A549 (cell line): ENCODE measurements at regions not wholly inside any gene's neighbourhood (a gene's known extent, or its start where the extent isn't known, plus 50 kb on each side); places are given as distances from the start of the nearest gene placed in this dataset.

Experiments used
- ATAC-seq, 2 experiments: fragments of 200-7000 bp in 1 of 2; fragments of >200 bp in 1 of 2; cut with Nextera tagmentation in 1 of 2; cut with Tn5 transposase in 1 of 2; 3 replicates each; pipeline versions ENCODE4 v1.8.0 to v1.9.1; 2018 to 2020; ENCODE audit warnings: mild to moderate bottlenecking in 1 of 2, moderate library complexity in 1 of 2
- CTCF ChIA-PET: fragments of 300-600 bp; sonication (Branson Sonifier 250); formaldehyde crosslinking; extraction: SDS; loops from one replicate; lab custom pipeline; 2021; ENCODE audit warnings: antibody characterized with exemption, inconsistent platforms; lab: Yijun Ruan, JAX
- POLR2A ChIA-PET: fragments of 350-600 bp; formaldehyde crosslinking; extraction: SDS; loops from one replicate; lab custom pipeline; 2021; ENCODE audit warnings: antibody characterized with exemption, inconsistent platforms; lab: Yijun Ruan, JAX
- DNase-seq, 2 experiments: peaks; one replicate each; pipeline versions ENCODE4 v3.0.0 to v3.0.0-alpha.2; 2011 to 2016; ENCODE audit warnings: low read depth in 1 of 2, low spot score in 1 of 2
- FAIRE-seq: peaks from 2 replicates; lab custom pipeline; 2011; peaks lifted over from hg19 to GRCh38; lab: Jason Lieb, UNC
- H3K27ac ChIP-seq, 2 experiments: fragments of >200 bp; sonication (Bioruptor Twin); formaldehyde crosslinking; 3 replicates each; pipeline ENCODE4 v1.5.1; 2016 to 2017
- H3K4me1 ChIP-seq: fragments of >200 bp; sonication (Bioruptor Twin); formaldehyde crosslinking; 3 replicates; pipeline ENCODE4 v1.6.1; 2016
- H3K4me2 ChIP-seq: fragments of >200 bp; sonication (Bioruptor Twin); formaldehyde crosslinking; 3 replicates; pipeline ENCODE4 v1.6.1; 2016
- H3K4me3 ChIP-seq: fragments of >200 bp; sonication (Bioruptor Twin); formaldehyde crosslinking; 3 replicates; pipeline ENCODE4 v1.5.1; 2016
- H3K9me3 ChIP-seq: fragments of >200 bp; sonication (Bioruptor Twin); formaldehyde crosslinking; 3 replicates; pipeline ENCODE4 v1.6.1; 2016
- BHLHE40 ChIP-seq: IDR thresholded peaks from 2 replicates; pipeline ENCODE4 v1.6.1; 2012; ENCODE audit warnings: low read depth, low read length, inconsistent platforms
- CBX2 ChIP-seq: fragments of 200-600 bp; sonication (generic); IDR thresholded peaks from 2 replicates; pipeline ENCODE4 v1.6.1; 2016; ENCODE audit warnings: low read depth, mild to moderate bottlenecking, borderline replicate concordance
- CBX8 ChIP-seq: fragments of 200-600 bp; sonication (generic); IDR thresholded peaks from 2 replicates; pipeline ENCODE4 v1.6.1; 2016
- CEBPB ChIP-seq, 2 experiments: fragments of >200 bp in 1 of 2; sonication (Bioruptor Twin) in 1 of 2; formaldehyde crosslinking in 1 of 2; IDR thresholded peaks; 2 replicates each; pipeline ENCODE4 v1.6.1; 2012 to 2016
- CHD4 ChIP-seq: fragments of 200-600 bp; sonication (generic); IDR thresholded peaks from 2 replicates; pipeline ENCODE4 v1.6.1; 2016; ENCODE audit warnings: antibody characterized with exemption, mild to moderate bottlenecking, borderline replicate concordance
- EHF ChIP-seq: fragments of 250-450 bp; sonication (Bioruptor Pico); IDR thresholded peaks from 2 replicates; pipeline ENCODE4 v1.5.0; 2020; ENCODE audit warnings: mild to moderate bottlenecking
- EP300 ChIP-seq, 2 experiments: fragments of >200 bp; sonication (Bioruptor Twin); formaldehyde crosslinking; IDR thresholded peaks; 2 replicates in 1 of 2; 3 replicates in 1 of 2; pipeline ENCODE4 v1.6.1; 2016 to 2017
- FOSB ChIP-seq: fragments of 250-450 bp; sonication (Bioruptor Pico); IDR thresholded peaks from 2 replicates; pipeline ENCODE4 v1.5.0; 2020; ENCODE audit warnings: mild to moderate bottlenecking, moderate library complexity
- FOSL2 ChIP-seq, 2 experiments: fragments of 450-650 bp in 1 of 2; fragments of >200 bp in 1 of 2; sonication (Bioruptor Twin) in 1 of 2; formaldehyde crosslinking; IDR thresholded peaks; 2 replicates each; pipeline versions ENCODE4 v1.5.0 to v1.6.1; 2016 to 2020; ENCODE audit warnings: mild to moderate bottlenecking in 1 of 2, moderate library complexity in 1 of 2
- FOXS1 ChIP-seq: fragments of 250-450 bp; sonication (Bioruptor Pico); IDR thresholded peaks from 2 replicates; pipeline ENCODE4 v1.5.0; 2020; ENCODE audit warnings: mild to moderate bottlenecking, moderate library complexity
- GATA3 ChIP-seq: IDR thresholded peaks from 2 replicates; pipeline ENCODE4 v1.6.1; 2012; ENCODE audit warnings: borderline replicate concordance
- HOXA7 ChIP-seq: fragments of 250-450 bp; sonication (Bioruptor Pico); IDR thresholded peaks from 2 replicates; pipeline ENCODE4 v1.5.0; 2020; ENCODE audit warnings: mild to moderate bottlenecking, moderate library complexity
- HOXB13 ChIP-seq: fragments of 250-450 bp; sonication (Bioruptor Pico); IDR thresholded peaks from 2 replicates; pipeline ENCODE4 v1.5.0; 2020; ENCODE audit warnings: low read depth, mild to moderate bottlenecking, moderate library complexity
- JUN ChIP-seq, 2 experiments: fragments of >200 bp; sonication (Bioruptor Twin); formaldehyde crosslinking; IDR thresholded peaks; 2 replicates in 1 of 2; 3 replicates in 1 of 2; pipeline ENCODE4 v1.6.1; 2016 to 2017
- MAZ ChIP-seq: fragments of 150-350 bp; IDR thresholded peaks from 2 replicates; pipeline ENCODE4 v1.6.1; 2014; ENCODE audit warnings: antibody characterized with exemption, low read depth, low read length, borderline replicate concordance
- NFE2L2 ChIP-seq: fragments of 150-350 bp; conservative IDR thresholded peaks from 2 replicates; pipeline ENCODE4 v1.6.1; 2014; ENCODE audit warnings: low read length
- NPAS2 ChIP-seq: fragments of 250-450 bp; sonication (Bioruptor Pico); IDR thresholded peaks from 2 replicates; pipeline ENCODE4 v1.8.0; 2022; ENCODE audit warnings: mild to moderate bottlenecking, moderate library complexity, borderline replicate concordance
- POLR2A ChIP-seq: IDR thresholded peaks from 2 replicates; pipeline ENCODE4 v1.6.1; 2012; ENCODE audit warnings: mild to moderate bottlenecking, low read length
- RAD21 ChIP-seq, 2 experiments: fragments of >200 bp in 1 of 2; sonication (Bioruptor Twin) in 1 of 2; formaldehyde crosslinking in 1 of 2; IDR thresholded peaks in 1 of 2; conservative IDR thresholded peaks in 1 of 2; 2 replicates in 1 of 2; 3 replicates in 1 of 2; pipeline ENCODE4 v1.6.1; 2012 to 2018; ENCODE audit warnings: inconsistent platforms in 1 of 2
- RARB ChIP-seq: fragments of 250-450 bp; sonication (Bioruptor Pico); IDR thresholded peaks from 2 replicates; pipeline ENCODE4 v1.8.0; 2021; ENCODE audit warnings: mild to moderate bottlenecking, moderate library complexity
- RFX5 ChIP-seq: fragments of 450-650 bp; IDR thresholded peaks from 2 replicates; pipeline ENCODE4 v1.7.1; 2014; ENCODE audit warnings: antibody characterized with exemption, mild to moderate bottlenecking, moderate library complexity
- RNF2 ChIP-seq: fragments of 200-600 bp; sonication (generic); IDR thresholded peaks from 2 replicates; pipeline ENCODE4 v1.6.1; 2016; ENCODE audit warnings: low read depth, mild to moderate bottlenecking, antibody characterized with exemption, moderate library complexity, borderline replicate concordance
- ZFP36 ChIP-seq: fragments of 450-650 bp; IDR thresholded peaks from 2 replicates; pipeline ENCODE4 v1.6.1; 2014; ENCODE audit warnings: borderline replicate concordance; ENCODE audit not compliant: partially characterized antibody
- ZNF302 ChIP-seq: fragments of 250-450 bp; sonication (Bioruptor Pico); IDR thresholded peaks from 2 replicates; pipeline ENCODE4 v1.9.0; 2021; ENCODE audit warnings: inconsistent platforms, mild to moderate bottlenecking, moderate library complexity
- WGBS: methylation state at CpG from one replicate; pipeline ENCODE4 v1.1.6; 2017; ENCODE audit errors: missing lambda C conversion rate; 5-methylcytosine and 5-hydroxymethylcytosine counted together
- TF ChIP-seq, protein P1 (sequence below): IDR thresholded peaks from 2 replicates; pipeline ENCODE4 v1.6.1; 2012
- TF ChIP-seq, protein P2 (sequence below): fragments of >200 bp; sonication (Bioruptor Twin); formaldehyde crosslinking; IDR thresholded peaks from 2 replicates; pipeline ENCODE4 v1.6.1; 2016
- TF ChIP-seq, protein P3 (sequence below): fragments of 150-350 bp; IDR thresholded peaks from 2 replicates; pipeline ENCODE4 v1.6.1; 2014; ENCODE audit warnings: low read depth, mild to moderate bottlenecking, low read length

DNA sequence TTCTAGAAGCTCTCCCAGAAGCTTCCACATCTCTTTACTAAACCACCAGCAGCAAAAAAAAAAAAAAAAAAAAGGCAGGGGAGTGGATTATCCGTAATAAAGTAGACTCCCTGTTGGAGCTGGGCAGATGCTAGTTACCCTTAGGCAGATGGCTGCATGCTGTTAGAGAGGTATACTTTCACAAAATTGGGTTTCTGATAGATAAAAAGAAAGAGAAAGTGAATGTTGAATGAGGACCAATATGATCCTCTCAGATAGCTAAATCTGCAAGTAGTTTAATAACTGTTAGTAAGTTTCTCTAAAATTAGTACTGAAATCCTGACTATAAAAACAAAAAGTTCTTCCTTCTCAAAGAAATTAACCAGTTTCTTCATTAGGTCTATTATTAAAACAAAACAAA lies 195.4 kb downstream of the ANAPC10 start:
- TF ChIP-seq, protein P1, sequence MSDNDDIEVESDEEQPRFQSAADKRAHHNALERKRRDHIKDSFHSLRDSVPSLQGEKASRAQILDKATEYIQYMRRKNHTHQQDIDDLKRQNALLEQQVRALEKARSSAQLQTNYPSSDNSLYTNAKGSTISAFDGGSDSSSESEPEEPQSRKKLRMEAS = no peak
- TF ChIP-seq EP300 (IDR thresholded peaks at IDR 0.05) (no peak), HOXA7 (CRISPR knock-in tag) (no peak), BHLHE40 (no peak), NFE2L2 (no peak), CEBPB (IDR thresholded peaks at IDR 0.05) (no peak), NPAS2 (CRISPR knock-in tag) (no peak), JUN (IDR thresholded peaks at IDR 0.05) (no peak), POLR2A (no peak), HOXB13 (CRISPR knock-in tag) (no peak), RAD21 (conservative IDR thresholded peaks at IDR 0.05 in 1 of 2, IDR thresholded peaks at IDR 0.05 in 1 of 2) (no peak), CHD4 (no peak), FOSL2 (IDR thresholded peaks at IDR 0.05) (no peak), FOSL2 (CRISPR knock-in tag; IDR thresholded peaks at IDR 0.05) (no peak)
- TF ChIP-seq, protein P2, sequence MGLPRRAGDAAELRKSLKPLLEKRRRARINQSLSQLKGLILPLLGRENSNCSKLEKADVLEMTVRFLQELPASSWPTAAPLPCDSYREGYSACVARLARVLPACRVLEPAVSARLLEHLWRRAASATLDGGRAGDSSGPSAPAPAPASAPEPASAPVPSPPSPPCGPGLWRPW = no peak
- DNase-seq (no peak), ATAC-seq (no peak), FAIRE-seq (no peak)
- Histone ChIP-seq H3K4me2 (no peak overlapping the region), H3K4me1 (no peaks in the 10 kb centered on the region), H3K9me3 (no peaks in the 10 kb centered on the region), H3K27ac (no peak overlapping the region), H3K4me3 (no peak overlapping the region)
- CTCF ChIA-PET = no interaction called here
- POLR2A ChIA-PET = no interaction called here
- 11% methylated on average over 1 of the region's 1 CpG for WGBS

DNA sequence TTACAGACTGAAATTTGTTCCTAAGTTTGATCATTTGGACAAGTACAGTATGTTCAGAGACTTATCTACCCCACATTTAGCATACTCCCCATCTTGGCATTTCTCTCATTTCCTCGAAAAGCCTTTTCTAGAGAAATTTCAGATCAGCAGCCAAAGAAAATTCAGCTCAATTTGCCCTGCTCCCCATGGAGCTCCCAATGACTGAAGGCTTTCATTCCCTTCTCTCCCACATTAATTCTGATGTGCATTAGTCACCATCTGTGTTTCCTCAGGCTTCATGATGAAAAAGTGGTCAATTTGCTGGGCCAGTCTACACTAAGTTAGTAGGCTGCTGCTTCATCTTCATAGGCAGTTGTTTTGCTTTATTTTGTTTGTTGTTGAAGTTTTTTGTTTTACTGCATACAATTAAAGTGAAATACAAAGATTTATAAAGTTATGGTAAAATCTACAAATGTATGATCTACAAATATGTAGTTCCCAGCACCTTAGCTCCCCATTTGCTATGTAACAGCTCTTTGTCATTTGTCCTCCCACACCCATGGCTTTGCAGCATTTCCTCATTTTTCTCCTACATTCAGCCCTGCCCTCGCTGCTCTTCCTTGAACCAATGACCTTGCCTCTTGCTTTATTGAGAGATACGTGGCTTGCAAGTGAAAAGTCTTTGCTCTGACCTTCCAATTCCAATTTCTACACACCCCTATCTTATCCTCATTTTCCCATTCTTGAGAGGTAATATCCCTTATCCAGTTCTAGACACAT lies 193.9 kb downstream of the ANAPC10 start:
- no peak for DNase-seq
- no peak overlapping the region for H3K27ac ChIP-seq
- POLR2A ChIA-PET = no interaction called here
- H3K4me1 ChIP-seq = no peaks in the 10 kb centered on the region
- no peak for TF ChIP-seq GATA3
- no peak for TF ChIP-seq FOXS1 (CRISPR knock-in tag)
- TF ChIP-seq ZFP36 = no peak
- no peak for TF ChIP-seq CBX8
- TF ChIP-seq ZNF302 = no peak
- no peak for TF ChIP-seq FOSB (CRISPR knock-in tag)
- TF ChIP-seq JUN (IDR thresholded peaks at IDR 0.05) = no peak
- no peak for TF ChIP-seq RARB (CRISPR knock-in tag)
- no peak for TF ChIP-seq MAZ
- TF ChIP-seq, protein P3, sequence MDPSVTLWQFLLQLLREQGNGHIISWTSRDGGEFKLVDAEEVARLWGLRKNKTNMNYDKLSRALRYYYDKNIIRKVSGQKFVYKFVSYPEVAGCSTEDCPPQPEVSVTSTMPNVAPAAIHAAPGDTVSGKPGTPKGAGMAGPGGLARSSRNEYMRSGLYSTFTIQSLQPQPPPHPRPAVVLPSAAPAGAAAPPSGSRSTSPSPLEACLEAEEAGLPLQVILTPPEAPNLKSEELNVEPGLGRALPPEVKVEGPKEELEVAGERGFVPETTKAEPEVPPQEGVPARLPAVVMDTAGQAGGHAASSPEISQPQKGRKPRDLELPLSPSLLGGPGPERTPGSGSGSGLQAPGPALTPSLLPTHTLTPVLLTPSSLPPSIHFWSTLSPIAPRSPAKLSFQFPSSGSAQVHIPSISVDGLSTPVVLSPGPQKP = no peak
- TF ChIP-seq EHF = no peak
- no peak for TF ChIP-seq HOXA7 (CRISPR knock-in tag)
- TF ChIP-seq HOXB13 (CRISPR knock-in tag) = no peak
- no peak for TF ChIP-seq RFX5
- no peak for TF ChIP-seq CBX2
- no peak for TF ChIP-seq RNF2
- TF ChIP-seq, protein P1 = no peak
- TF ChIP-seq, all 56 proteins: peak for 0
- no peak for FAIRE-seq
- no peak for ATAC-seq
- CTCF ChIA-PET = no interaction called here
- Histone ChIP-seq H3K4me2 (no peak overlapping the region), H3K4me3 (no peak overlapping the region), H3K9me3 (no peaks in the 10 kb centered on the region)
- WGBS = 12% methylated on average over 3 of the region's 3 CpGs
